ENCODE measurements at regions not wholly inside any gene's neighbourhood (a gene's known extent, or its start where the extent isn't known, plus 50 kb on each side); places are given as distances from the start of the nearest gene placed in this dataset.
"Not testable (repeated sequence)": the region's sequence is repeated elsewhere in the genome, so short reads cannot be mapped to it uniquely, and the experiment has no call there.

DNA sequence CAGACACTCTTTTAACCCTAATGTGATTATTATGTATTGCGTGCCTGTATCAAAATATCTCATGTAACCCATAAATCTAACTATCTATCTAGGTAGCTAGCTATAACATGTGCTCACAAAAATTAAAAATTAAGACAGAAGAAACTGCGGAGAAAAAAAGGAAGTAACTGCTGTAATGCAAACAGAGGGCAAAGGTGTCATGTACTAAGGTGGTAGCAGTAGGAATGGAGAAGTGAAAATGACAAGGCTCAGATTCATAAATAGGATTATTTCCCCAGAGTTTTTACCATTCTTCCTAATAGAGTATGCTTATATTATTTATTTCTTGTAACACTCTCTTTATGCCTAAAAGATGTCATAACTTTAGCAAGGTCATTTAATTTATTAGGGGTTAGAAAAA lies 1527.5 kb upstream of the C9orf72 start:
- ChIA-PET POLR2A (no interaction called here), CTCF (no interaction called here)
- Histone ChIP-seq H3K27me3 (ENCODE audit: control insufficient read depth in 2 of 2, insufficient read depth in 2 of 2, low read length in 2 of 2) (no peaks in the 10 kb centered on the region), H3K27ac (ENCODE audit: insufficient read depth, low read depth, low read length) (no peak overlapping the region), H4K20me1 (replicated peaks; ENCODE audit: control insufficient read depth, extremely low read depth, insufficient read depth, low read length) (no peaks in the 10 kb centered on the region), H3K4me2 (ENCODE audit: insufficient read depth, low read length) (no peak overlapping the region), H3K9me3 (replicated peaks; ENCODE audit: control insufficient read depth, insufficient read depth, low read length) (no peaks in the 10 kb centered on the region), H2AFZ (ENCODE audit: low read depth, low read length) (no peak overlapping the region), H3K36me3 (ENCODE audit: control insufficient read depth in 2 of 2, extremely low read depth in 1 of 2, insufficient read depth in 2 of 2, low read length in 2 of 2) (no peaks in the 10 kb centered on the region), H3K9me1 (replicated peaks; ENCODE audit: control insufficient read depth, extremely low read depth, insufficient read depth, low read length) (no peaks in the 10 kb centered on the region), H3K4me1 (ENCODE audit: control insufficient read depth, extremely low read depth, insufficient read depth, low read length) (no peaks in the 10 kb centered on the region), H3K79me2 (ENCODE audit: control insufficient read depth, insufficient read depth, low read length) (no peaks in the 10 kb centered on the region), H3K9ac (replicated peaks; ENCODE audit: extremely low read depth, insufficient read depth, low read length) (no peak overlapping the region), H3K4me3 (replicated peaks in 1 of 3; ENCODE audit: insufficient read depth in 1 of 3, low read depth in 1 of 3, low read length in 3 of 3) (no peak overlapping the region)
- dilution Hi-C loops (cut with MboI; ENCODE audit: extremely low pct_ligation_motif_present, low sequenced_read_pairs) = no loop called here
- FAIRE-seq = no peak
- BruUV-seq (replicated peaks) = no TSS peak
- no peak for DNase-seq (ENCODE audit: low read depth, low spot score)
- intact Hi-C loops (cut with micrococcal nuclease) = no loop called here
- TF ChIP-seq GATA2 (IDR thresholded peaks at IDR 0.05; ENCODE audit: insufficient read depth, insufficient read length, low read depth, low read length) (no peak), FOS (IDR thresholded peaks at IDR 0.05; ENCODE audit: borderline replicate concordance, insufficient read depth, low read length) (no peak), EZH2 (IDR thresholded peaks at IDR 0.05; ENCODE audit: borderline replicate concordance, low read depth, low read length, severe bottlenecking) (no peak)

DNA sequence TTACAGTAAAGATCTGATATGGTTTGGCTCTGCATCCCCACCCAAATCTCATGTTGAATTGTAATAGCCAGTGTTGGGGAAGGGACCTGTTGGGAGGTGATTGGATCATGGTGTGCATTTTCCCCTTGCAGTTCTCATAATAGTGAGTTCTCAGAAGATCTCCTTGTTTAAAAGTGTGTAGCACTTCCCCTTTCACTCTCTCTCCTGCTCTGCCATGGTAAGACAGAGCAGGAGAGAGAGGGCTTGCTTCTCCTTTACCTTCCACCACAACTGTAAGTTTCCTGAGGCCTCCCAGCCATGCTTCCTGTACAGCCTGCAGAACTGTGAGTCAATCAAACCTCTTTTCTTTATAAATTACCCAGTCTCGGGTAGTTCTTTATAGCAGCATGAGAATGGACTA lies 1530.9 kb upstream of the C9orf72 start:
- CTCF ChIA-PET; H3K9me1 ChIP-seq (replicated peaks; ENCODE audit: control insufficient read depth, extremely low read depth, insufficient read depth, low read length); BruUV-seq (replicated peaks): not testable (repeated sequence)

More for the DNA sequence above, 1530.9 kb upstream of the C9orf72 start:
- H2AFZ ChIP-seq (ENCODE audit: low read depth, low read length); H4K20me1 ChIP-seq (replicated peaks; ENCODE audit: control insufficient read depth, extremely low read depth, insufficient read depth, low read length); H3K9ac ChIP-seq (replicated peaks; ENCODE audit: extremely low read depth, insufficient read depth, low read length); FAIRE-seq; H3K4me3 ChIP-seq (replicated peaks in 1 of 3; ENCODE audit: insufficient read depth in 1 of 3, low read depth in 1 of 3, low read length in 3 of 3); dilution Hi-C loops (cut with MboI; ENCODE audit: extremely low pct_ligation_motif_present, low sequenced_read_pairs); H3K9me3 ChIP-seq (replicated peaks; ENCODE audit: control insufficient read depth, insufficient read depth, low read length); H3K27me3 ChIP-seq (ENCODE audit: control insufficient read depth in 2 of 2, insufficient read depth in 2 of 2, low read length in 2 of 2); H3K4me1 ChIP-seq (ENCODE audit: control insufficient read depth, extremely low read depth, insufficient read depth, low read length); intact Hi-C loops (cut with micrococcal nuclease); DNase-seq (ENCODE audit: low read depth, low spot score); H3K79me2 ChIP-seq (ENCODE audit: control insufficient read depth, insufficient read depth, low read length); H3K4me2 ChIP-seq (ENCODE audit: insufficient read depth, low read length); H3K27ac ChIP-seq (ENCODE audit: insufficient read depth, low read depth, low read length); POLR2A ChIA-PET; H3K36me3 ChIP-seq (ENCODE audit: control insufficient read depth in 2 of 2, extremely low read depth in 1 of 2, insufficient read depth in 2 of 2, low read length in 2 of 2): not testable (repeated sequence)
